Ovary (tissue), 7 donors: ENCODE measurements at regions not wholly inside any gene's neighbourhood (a gene's known extent, or its start where the extent isn't known, plus 50 kb on each side); places are given as distances from the start of the nearest gene placed in this dataset.
"Not testable (repeated sequence)": the region's sequence is repeated elsewhere in the genome, so short reads cannot be mapped to it uniquely, and the experiment has no call there.

Experiments used
- DNase-seq, 5 donors: peaks; one replicate each; pipeline ENCODE4 v3.0.0-alpha.2; 2019 to 2020
- H3K27ac ChIP-seq, 2 donors: fragments of 200-600 bp; one replicate each; pipeline versions ENCODE4 v1.5.1 to v1.8.0; 2019 to 2022
- H3K27me3 ChIP-seq: fragments of 200-600 bp; one replicate; pipeline ENCODE4 v1.8.0; 2022
- H3K36me3 ChIP-seq: fragments of 200-600 bp; sonication (generic); one replicate; pipeline ENCODE4 v1.5.1; 2019
- H3K4me1 ChIP-seq: one replicate; pipeline ENCODE4 v1.8.1; 2013; ENCODE audit warnings: mild to moderate bottlenecking, moderate library complexity; ENCODE audit not compliant: insufficient read depth
- H3K4me3 ChIP-seq: fragments of 200-600 bp; sonication (generic); one replicate; pipeline ENCODE4 v1.5.1; 2017
- H3K9me3 ChIP-seq, 2 donors: fragments of 200-600 bp in 1 of 2; sonication (generic) in 1 of 2; one replicate each; pipeline versions ENCODE4 v1.5.1 to v1.8.1; 2013 to 2019; ENCODE audit warnings: mild to moderate bottlenecking in 1 of 2, moderate library complexity in 1 of 2
- EP300 ChIP-seq: sonication (generic); formaldehyde crosslinking; IDR thresholded peaks from one replicate; pipeline ENCODE4 v1.6.1; 2017; ENCODE audit warnings: antibody characterized with exemption
- POLR2A ChIP-seq: fragments of 450-650 bp; IDR thresholded peaks from one replicate; pipeline ENCODE4 v1.6.1; 2017; ENCODE audit warnings: antibody characterized with exemption, mild to moderate bottlenecking, moderate library complexity
- WGBS, 3 donors: extraction: QIAGEN DNeasy Blood & Tissue Kit in 1 of 3; methylation state at CpG; one replicate each; pipeline versions ENCODE4 v1.1.5 to v1.1.7; 2013 to 2017; 5-methylcytosine and 5-hydroxymethylcytosine counted together
- intact Hi-C, 4 donors: fragments of 100-400 bp; cut with DNase I; formaldehyde crosslinking; loops; one replicate each; pipeline versions ENCODE4 v1.11.0 to v1.15.1; 2022 to 2023
- TF ChIP-seq, protein P1 (sequence below), 3 donors: fragments of 450-650 bp in 2 of 3; fragments of 200-600 bp in 1 of 3; IDR thresholded peaks; one replicate each; pipeline versions ENCODE4 v1.5.1 to v1.8.0; 2016 to 2022; ENCODE audit warnings: antibody characterized with exemption in 3 of 3, mild to moderate bottlenecking in 1 of 3
- donor health status: DM: no; HTN: no; CAD: no; lungs with moderate emphysema.
- donor health status: DM: no; HTN: no; CAD: no.
- donor health status: Bipolar disorder and iron deficiency.
- donor health status: DM: no; HTN: no; CAD: no.
- donor health status: DM: yes; HTN: yes; CAD: no.

DNA sequence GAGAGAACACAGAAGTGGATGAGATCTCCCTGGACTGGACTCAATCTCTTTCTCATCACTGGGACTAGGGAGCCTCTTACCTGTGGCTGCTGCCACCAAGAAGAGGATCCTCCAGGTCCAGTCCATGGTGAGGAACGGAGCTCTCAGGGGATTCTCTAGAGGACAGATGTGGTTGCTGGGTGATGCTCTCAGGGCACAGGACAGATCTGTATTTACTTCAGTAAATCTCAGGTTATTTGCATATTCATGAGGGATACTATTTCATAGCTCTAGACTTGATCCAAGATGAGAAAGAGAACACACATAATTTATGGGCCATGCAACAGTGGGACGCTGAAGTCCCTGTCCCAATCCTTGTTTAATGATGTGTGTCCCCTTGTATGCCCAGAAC is 460.5 kb downstream of the TMEM121 start:
- no peak for DNase-seq
- TF ChIP-seq POLR2A (no peak), EP300 (no peak)
- TF ChIP-seq, protein P1, sequence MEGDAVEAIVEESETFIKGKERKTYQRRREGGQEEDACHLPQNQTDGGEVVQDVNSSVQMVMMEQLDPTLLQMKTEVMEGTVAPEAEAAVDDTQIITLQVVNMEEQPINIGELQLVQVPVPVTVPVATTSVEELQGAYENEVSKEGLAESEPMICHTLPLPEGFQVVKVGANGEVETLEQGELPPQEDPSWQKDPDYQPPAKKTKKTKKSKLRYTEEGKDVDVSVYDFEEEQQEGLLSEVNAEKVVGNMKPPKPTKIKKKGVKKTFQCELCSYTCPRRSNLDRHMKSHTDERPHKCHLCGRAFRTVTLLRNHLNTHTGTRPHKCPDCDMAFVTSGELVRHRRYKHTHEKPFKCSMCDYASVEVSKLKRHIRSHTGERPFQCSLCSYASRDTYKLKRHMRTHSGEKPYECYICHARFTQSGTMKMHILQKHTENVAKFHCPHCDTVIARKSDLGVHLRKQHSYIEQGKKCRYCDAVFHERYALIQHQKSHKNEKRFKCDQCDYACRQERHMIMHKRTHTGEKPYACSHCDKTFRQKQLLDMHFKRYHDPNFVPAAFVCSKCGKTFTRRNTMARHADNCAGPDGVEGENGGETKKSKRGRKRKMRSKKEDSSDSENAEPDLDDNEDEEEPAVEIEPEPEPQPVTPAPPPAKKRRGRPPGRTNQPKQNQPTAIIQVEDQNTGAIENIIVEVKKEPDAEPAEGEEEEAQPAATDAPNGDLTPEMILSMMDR (IDR thresholded peaks at IDR 0.05), result no peak
- Histone ChIP-seq H3K27me3 (no peaks in the 10 kb centered on the region), H3K9me3 (no peaks in the 10 kb centered on the region), H3K27ac (no peak overlapping the region), H3K4me1 (no peaks in the 10 kb centered on the region), H3K36me3 (no peaks in the 10 kb centered on the region), H3K4me3 (no peak overlapping the region)
- intact Hi-C loops, result no loop called here
- 56 to 62% (median 56%) methylated on average over 2 of the region's 2 CpGs for WGBS, 3 donors

DNA sequence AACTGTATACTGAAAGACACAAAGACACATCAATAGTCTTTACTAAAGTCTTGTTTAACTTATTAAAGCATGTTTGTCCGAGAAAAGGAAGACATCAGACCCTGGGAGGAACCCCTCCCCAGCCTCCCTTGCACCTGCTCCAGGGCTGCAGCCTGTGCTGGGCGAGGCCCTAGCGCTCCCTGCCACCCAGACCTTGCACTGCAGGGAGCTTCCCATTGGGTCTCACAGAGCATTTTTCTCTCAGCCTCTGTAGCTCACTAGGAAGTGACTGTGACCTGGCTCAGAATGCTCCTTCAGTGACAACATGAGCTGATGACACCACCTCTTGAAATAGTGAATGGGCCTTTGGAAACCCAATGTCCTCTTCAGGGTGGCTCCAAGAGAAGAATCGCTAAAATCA is 461.2 kb downstream of the TMEM121 start:
- intact Hi-C loops, result no loop called here
- no peaks in the 10 kb centered on the region for H3K36me3 ChIP-seq
- H3K27ac ChIP-seq, result no peak overlapping the region
- no peaks in the 10 kb centered on the region for H3K9me3 ChIP-seq
- TF ChIP-seq, protein P1 (IDR thresholded peaks at IDR 0.05), result no peak
- TF ChIP-seq EP300, result no peak
- no peak for TF ChIP-seq POLR2A
- no peaks in the 10 kb centered on the region for H3K4me1 ChIP-seq
- DNase-seq, result no peak
- no peaks in the 10 kb centered on the region for H3K27me3 ChIP-seq
- 49 to 60% (median 54%) methylated on average over 4 of the region's 4 CpGs for WGBS, 3 donors
- H3K4me3 ChIP-seq, result no peak overlapping the region

DNA sequence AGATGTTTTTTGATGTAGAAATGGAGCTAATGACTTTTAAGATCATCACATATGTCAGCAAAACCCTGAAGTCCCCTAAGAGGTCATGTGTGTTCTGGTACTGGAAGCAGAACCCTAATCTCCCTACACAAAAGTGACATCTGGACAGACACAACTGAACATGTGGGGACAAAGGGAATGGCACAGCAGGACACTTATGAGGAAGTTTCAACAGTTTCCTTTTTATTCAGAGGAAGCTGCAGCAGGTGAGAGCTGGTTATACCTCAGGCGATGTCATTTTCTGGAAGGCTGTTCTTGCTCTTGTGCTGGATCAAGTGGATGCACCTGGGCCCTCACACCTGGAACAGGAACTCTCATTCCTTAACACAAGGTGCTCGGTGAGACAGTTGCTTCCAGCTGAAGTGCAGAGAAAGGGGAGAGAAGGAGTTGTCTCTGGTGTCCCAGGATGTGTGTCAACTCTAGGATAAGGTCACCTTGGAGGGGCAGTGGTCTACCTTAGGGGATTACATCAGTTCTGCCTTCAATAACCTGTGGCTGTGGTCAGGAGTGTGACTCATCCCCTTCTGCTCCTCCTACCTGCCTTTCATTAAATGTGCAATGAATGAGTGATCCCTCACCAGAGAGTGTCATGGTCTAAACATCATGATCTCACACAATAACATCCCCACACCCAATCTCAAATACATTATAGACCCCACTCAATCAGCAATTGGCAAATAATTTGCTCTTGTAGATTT is 463.4 kb downstream of the TMEM121 start:
- 61 to 73% (median 64%) methylated on average over 2 of the region's 2 CpGs for WGBS, 3 donors
- no peak for DNase-seq
- H3K36me3 ChIP-seq, result no peaks in the 10 kb centered on the region
- no peaks in the 10 kb centered on the region for H3K9me3 ChIP-seq
- no peak overlapping the region for H3K4me3 ChIP-seq
- H3K4me1 ChIP-seq, result no peaks in the 10 kb centered on the region
- TF ChIP-seq POLR2A (no peak), EP300 (no peak)
- TF ChIP-seq, protein P1 (IDR thresholded peaks at IDR 0.05), result no peak
- no peak overlapping the region for H3K27ac ChIP-seq
- intact Hi-C loops, result no loop called here
- H3K27me3 ChIP-seq, result no peaks in the 10 kb centered on the region

DNA sequence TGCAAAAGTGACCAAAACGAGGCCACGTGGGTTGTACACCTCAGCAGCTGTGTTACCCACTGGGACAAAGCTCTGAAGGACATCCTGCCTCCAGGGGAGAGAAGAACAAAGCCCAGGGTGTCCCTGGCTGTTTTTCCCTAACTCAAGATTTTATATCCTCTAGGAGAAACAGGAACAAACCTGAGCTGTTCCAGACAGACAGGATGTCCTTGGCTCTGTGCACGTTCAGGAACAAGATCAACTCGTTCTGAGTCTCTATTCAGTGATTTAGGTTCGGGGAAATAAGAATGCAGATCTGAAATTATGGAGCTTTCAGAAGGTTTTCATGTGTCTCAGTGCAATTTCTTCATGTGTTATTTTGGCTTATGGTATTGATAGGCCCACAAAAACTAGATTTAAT is 465.3 kb downstream of the TMEM121 start:
- DNase-seq, H3K4me3 ChIP-seq, H3K27me3 ChIP-seq, intact Hi-C loops, H3K36me3 ChIP-seq, H3K9me3 ChIP-seq, H3K27ac ChIP-seq, H3K4me1 ChIP-seq: not testable (repeated sequence)
- 11 to 17% (median 12%) methylated on average over 5 of the region's 5 CpGs for WGBS, 3 donors

DNA sequence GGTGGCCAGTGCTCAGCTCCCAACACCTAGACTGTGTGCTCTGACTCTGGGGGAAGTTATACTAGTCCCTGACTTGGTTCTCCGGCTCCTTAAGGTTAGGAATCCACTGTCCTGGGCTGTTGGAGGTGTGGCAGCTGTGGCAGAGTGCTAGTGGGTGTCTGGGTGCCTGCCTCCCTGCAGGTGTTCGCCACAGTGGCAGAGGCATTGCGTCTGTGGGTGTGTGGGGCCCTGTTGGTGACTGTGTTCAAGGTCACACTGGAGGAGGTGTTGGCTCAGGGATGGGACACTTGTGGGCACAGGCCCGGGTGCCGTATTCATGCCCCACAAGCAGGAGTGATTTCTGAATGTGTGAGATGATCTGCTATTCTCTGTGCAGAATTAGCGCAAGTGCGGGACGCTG is 467.4 kb downstream of the TMEM121 start:
- Histone ChIP-seq H3K9me3 (no peaks in the 10 kb centered on the region), H3K36me3 (no peaks in the 10 kb centered on the region), H3K4me1 (no peaks in the 10 kb centered on the region), H3K27ac (no peak overlapping the region), H3K4me3 (no peak overlapping the region), H3K27me3 (no peaks in the 10 kb centered on the region)
- intact Hi-C loops, result no loop called here
- 71 to 91% (median 81%) methylated on average over 8 of the region's 8 CpGs for WGBS, 3 donors
- TF ChIP-seq, protein P1 (IDR thresholded peaks at IDR 0.05), result no peak
- TF ChIP-seq POLR2A, result no peak
- no peak for TF ChIP-seq EP300
- DNase-seq, result no peak

DNA sequence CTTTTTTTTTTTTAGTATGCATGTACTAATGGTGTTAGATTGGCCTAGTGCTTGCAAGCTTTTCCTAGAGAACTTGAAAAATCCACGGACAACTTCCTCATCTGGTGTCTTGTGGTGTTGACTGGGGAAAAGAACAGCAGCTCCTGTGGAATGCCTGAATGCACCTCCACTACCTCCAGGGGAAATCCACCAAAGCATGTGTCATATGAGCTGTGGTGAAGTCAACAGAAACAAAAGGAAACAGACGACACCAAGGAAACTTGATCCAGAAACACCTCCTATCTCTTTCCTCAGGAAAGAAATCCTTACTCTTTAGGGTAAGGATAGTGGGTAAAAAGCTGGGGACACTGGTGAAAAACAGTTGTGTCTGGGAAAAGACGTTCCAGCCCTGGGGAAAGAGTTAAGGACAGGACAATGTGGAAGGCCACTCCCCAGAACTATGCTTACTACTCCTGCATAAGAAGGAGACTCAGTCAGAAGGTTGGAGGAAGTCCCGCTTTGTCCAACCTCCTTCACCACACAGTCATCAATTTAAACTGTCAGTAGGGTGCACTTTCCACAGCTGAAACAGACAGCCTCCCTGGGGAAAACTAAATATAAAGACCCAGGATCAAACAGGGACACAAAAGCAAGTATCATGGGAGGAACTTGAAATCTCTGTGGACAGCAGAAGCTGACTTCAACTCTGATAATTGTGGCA is 468.8 kb downstream of the TMEM121 start:
- DNase-seq, H3K4me1 ChIP-seq, H3K36me3 ChIP-seq, H3K9me3 ChIP-seq, H3K27ac ChIP-seq, H3K27me3 ChIP-seq, intact Hi-C loops, H3K4me3 ChIP-seq: not testable (repeated sequence)
- WGBS, 3 donors, result 50 to 57% (median 51%) methylated on average over 3 to 4 of the region's 4 CpGs

DNA sequence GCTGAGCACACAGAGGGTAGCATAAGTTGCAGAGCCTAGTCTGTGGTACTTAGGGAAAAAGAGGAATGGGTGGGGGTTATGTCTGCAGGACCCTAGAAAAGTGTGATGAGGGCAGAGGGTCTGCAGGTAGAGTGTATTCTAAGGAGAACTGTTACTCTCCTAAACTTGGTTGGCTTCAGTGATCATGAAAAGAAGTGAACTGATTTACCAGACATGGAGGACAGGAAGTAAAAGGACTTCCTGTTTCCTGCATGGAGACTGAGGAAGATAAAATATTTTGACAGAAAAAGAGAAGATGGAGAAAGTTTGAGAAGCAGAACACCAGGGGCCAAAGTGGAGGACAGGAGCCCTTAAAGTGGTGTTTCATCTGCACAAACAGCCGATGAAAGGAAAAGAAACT is 472.2 kb downstream of the TMEM121 start:
- H3K4me3 ChIP-seq, H3K9me3 ChIP-seq, intact Hi-C loops, DNase-seq, H3K27ac ChIP-seq, H3K4me1 ChIP-seq, H3K36me3 ChIP-seq, H3K27me3 ChIP-seq: not testable (repeated sequence)
- 96 to 98% (median 97%) methylated on average over 1 of the region's 1 CpG for WGBS, 3 donors
